Stimulated activated memory B cell treated with anti-CD40 and anti-IgM and Interleukin-4, amounts not matched to agents 10 μg/mL and 1 μg/mL and 100 μg/mL, for 72 hours (primary cell): ENCODE measurements at regions not wholly inside any gene's neighbourhood (a gene's known extent, or its start where the extent isn't known, plus 50 kb on each side); places are given as distances from the start of the nearest gene placed in this dataset.

Source experiments
- ATAC-seq: fragments of 150-1000 bp; cut with Tn5 transposase; 2 replicates; pipeline ENCODE4 v1.10.0; 2021
- H3K27ac Mint-ChIP-seq: one replicate; pipeline ENCODE4 v1.8.0; 2022; ENCODE audit warnings: mild to moderate bottlenecking, mixed read lengths
- H3K27me3 Mint-ChIP-seq: one replicate; pipeline ENCODE4 v1.8.0; 2022; ENCODE audit warnings: mixed read lengths
- H3K36me3 Mint-ChIP-seq: one replicate; pipeline ENCODE4 v1.8.0; 2022; ENCODE audit warnings: mixed read lengths
- H3K4me1 Mint-ChIP-seq: one replicate; pipeline ENCODE4 v1.8.0; 2022; ENCODE audit warnings: mixed read lengths
- H3K4me3 Mint-ChIP-seq: one replicate; pipeline ENCODE4 v1.8.0; 2022; ENCODE audit warnings: mild to moderate bottlenecking, moderate library complexity, mixed read lengths
- H3K9me3 Mint-ChIP-seq: one replicate; pipeline ENCODE4 v1.8.0; 2022; ENCODE audit warnings: mixed read lengths

- ATAC-seq, result no peak
- no peaks in the 10 kb centered on the region for H3K4me1 Mint-ChIP-seq
- H3K9me3 Mint-ChIP-seq, result no peaks in the 10 kb centered on the region
- no peaks in the 10 kb centered on the region for H3K36me3 Mint-ChIP-seq
- H3K4me3 Mint-ChIP-seq, result no peak overlapping the region
- no peaks in the 10 kb centered on the region for H3K27me3 Mint-ChIP-seq
- H3K27ac Mint-ChIP-seq, result no peak overlapping the region
Measured at GRCh38 chr3:28743831-28744230, 395.2 kb upstream of the AZI2 start.

GRCh38 chr3:28745436-28745835 lies 396.8 kb upstream of the AZI2 start:
- Mint-ChIP-seq H3K36me3 (no peaks in the 10 kb centered on the region), H3K4me1 (no peaks in the 10 kb centered on the region), H3K27me3 (no peaks in the 10 kb centered on the region), H3K9me3 (peaks cover 4% of the 10 kb centered on the region), H3K4me3 (no peak overlapping the region), H3K27ac (no peak overlapping the region)
- ATAC-seq, result no peak

- H3K27me3 Mint-ChIP-seq, result no peaks in the 10 kb centered on the region
- no peak overlapping the region for H3K27ac Mint-ChIP-seq
- H3K4me1 Mint-ChIP-seq, result no peaks in the 10 kb centered on the region
- no peak for ATAC-seq
- no peak overlapping the region for H3K4me3 Mint-ChIP-seq
- H3K9me3 Mint-ChIP-seq, result peaks cover 8% of the 10 kb centered on the region
- no peaks in the 10 kb centered on the region for H3K36me3 Mint-ChIP-seq
Measured at GRCh38 chr3:28745916-28746617, 397.4 kb upstream of the AZI2 start.

- Mint-ChIP-seq H3K36me3 (no peaks in the 10 kb centered on the region), H3K4me3 (no peak overlapping the region), H3K27me3 (no peaks in the 10 kb centered on the region), H3K4me1 (no peaks in the 10 kb centered on the region), H3K9me3 (peaks cover 9% of the 10 kb centered on the region), H3K27ac (no peak overlapping the region)
- no peak for ATAC-seq
Measured at GRCh38 chr3:28746990-28747389, 398.4 kb upstream of the AZI2 start.

GRCh38 chr3:28751864-28752263 lies 403.2 kb upstream of the AZI2 start:
- no peak for ATAC-seq
- H3K4me1 Mint-ChIP-seq, result no peaks in the 10 kb centered on the region
- H3K27me3 Mint-ChIP-seq, result no peaks in the 10 kb centered on the region
- H3K36me3 Mint-ChIP-seq, result no peaks in the 10 kb centered on the region
- H3K4me3 Mint-ChIP-seq, result no peak overlapping the region
- H3K27ac Mint-ChIP-seq, result no peak overlapping the region
- peaks cover 9% of the 10 kb centered on the region for H3K9me3 Mint-ChIP-seq

GRCh38 chr3:28752290-28752689 lies 403.7 kb upstream of the AZI2 start:
- Mint-ChIP-seq H3K9me3 (peaks cover 9% of the 10 kb centered on the region), H3K4me1 (no peaks in the 10 kb centered on the region), H3K27me3 (no peaks in the 10 kb centered on the region), H3K27ac (no peak overlapping the region), H3K36me3 (no peaks in the 10 kb centered on the region), H3K4me3 (no peak overlapping the region)
- ATAC-seq, result no peak

GRCh38 chr3:28756056-28756455 lies 407.4 kb upstream of the AZI2 start:
- Mint-ChIP-seq H3K4me3 (no peak overlapping the region), H3K36me3 (no peaks in the 10 kb centered on the region), H3K27me3 (no peaks in the 10 kb centered on the region), H3K27ac (no peak overlapping the region), H3K9me3 (peaks cover under 1% of the 10 kb centered on the region), H3K4me1 (no peaks in the 10 kb centered on the region)
- no peak for ATAC-seq

- no peak overlapping the region for H3K4me3 Mint-ChIP-seq
- no peaks in the 10 kb centered on the region for H3K36me3 Mint-ChIP-seq
- H3K4me1 Mint-ChIP-seq, result no peaks in the 10 kb centered on the region
- no peak for ATAC-seq
- H3K27me3 Mint-ChIP-seq, result no peaks in the 10 kb centered on the region
- H3K27ac Mint-ChIP-seq, result no peak overlapping the region
- no peaks in the 10 kb centered on the region for H3K9me3 Mint-ChIP-seq
Measured at GRCh38 chr3:28758115-28758514, 409.5 kb upstream of the AZI2 start.

GRCh38 chr3:28761375-28761774 lies 412.8 kb upstream of the AZI2 start:
- Mint-ChIP-seq H3K4me1 (no peaks in the 10 kb centered on the region), H3K27ac (no peak overlapping the region), H3K27me3 (no peaks in the 10 kb centered on the region), H3K9me3 (no peaks in the 10 kb centered on the region), H3K4me3 (no peak overlapping the region), H3K36me3 (no peaks in the 10 kb centered on the region)
- ATAC-seq, result no peak

- Mint-ChIP-seq H3K4me1 (no peaks in the 10 kb centered on the region), H3K27ac (no peak overlapping the region), H3K36me3 (no peaks in the 10 kb centered on the region), H3K27me3 (no peaks in the 10 kb centered on the region), H3K9me3 (peaks cover 7% of the 10 kb centered on the region), H3K4me3 (no peak overlapping the region)
- no peak for ATAC-seq
Measured at GRCh38 chr3:28765194-28765593, 416.6 kb upstream of the AZI2 start.

GRCh38 chr3:28768439-28768838 lies 419.8 kb upstream of the AZI2 start:
- H3K4me1 Mint-ChIP-seq, result no peaks in the 10 kb centered on the region
- ATAC-seq, result no peak
- H3K27ac Mint-ChIP-seq, result no peak overlapping the region
- H3K9me3 Mint-ChIP-seq, result peaks cover 19% of the 10 kb centered on the region
- no peaks in the 10 kb centered on the region for H3K27me3 Mint-ChIP-seq
- no peak overlapping the region for H3K4me3 Mint-ChIP-seq
- H3K36me3 Mint-ChIP-seq, result no peaks in the 10 kb centered on the region

- Mint-ChIP-seq H3K27ac (no peak overlapping the region), H3K9me3 (peaks cover 3% of the 10 kb centered on the region), H3K36me3 (no peaks in the 10 kb centered on the region), H3K27me3 (no peaks in the 10 kb centered on the region), H3K4me3 (no peak overlapping the region), H3K4me1 (no peaks in the 10 kb centered on the region)
- no peak for ATAC-seq
Measured at GRCh38 chr3:28777806-28778475, 429.3 kb upstream of the AZI2 start.

- H3K9me3 Mint-ChIP-seq, result peaks cover 3% of the 10 kb centered on the region
- no peak overlapping the region for H3K27ac Mint-ChIP-seq
- H3K27me3 Mint-ChIP-seq, result no peaks in the 10 kb centered on the region
- H3K36me3 Mint-ChIP-seq, result no peaks in the 10 kb centered on the region
- no peaks in the 10 kb centered on the region for H3K4me1 Mint-ChIP-seq
- no peak overlapping the region for H3K4me3 Mint-ChIP-seq
- no peak for ATAC-seq
Measured at GRCh38 chr3:28780480-28780879, 431.9 kb upstream of the AZI2 start.

- no peaks in the 10 kb centered on the region for H3K4me1 Mint-ChIP-seq
Measured at GRCh38 chr3:28781053-28781452, 432.4 kb upstream of the AZI2 start.

GRCh38 chr3:28786446-28786845 lies 437.8 kb upstream of the AZI2 start:
- H3K9me3 Mint-ChIP-seq, result no peaks in the 10 kb centered on the region
- H3K36me3 Mint-ChIP-seq, result no peaks in the 10 kb centered on the region
- no peak overlapping the region for H3K4me3 Mint-ChIP-seq
- no peak overlapping the region for H3K27ac Mint-ChIP-seq
- H3K4me1 Mint-ChIP-seq, result no peaks in the 10 kb centered on the region
- ATAC-seq, result no peak
- H3K27me3 Mint-ChIP-seq, result no peaks in the 10 kb centered on the region

More at GRCh38 chr3:28781053-28781452, 432.4 kb upstream of the AZI2 start:
- Mint-ChIP-seq H3K9me3 (peaks cover 3% of the 10 kb centered on the region), H3K27ac (no peak overlapping the region), H3K4me3 (no peak overlapping the region), H3K27me3 (no peaks in the 10 kb centered on the region), H3K36me3 (no peaks in the 10 kb centered on the region)
- no peak for ATAC-seq

- no peak overlapping the region for H3K27ac Mint-ChIP-seq
- no peaks in the 10 kb centered on the region for H3K36me3 Mint-ChIP-seq
- H3K9me3 Mint-ChIP-seq, result no peaks in the 10 kb centered on the region
- H3K4me1 Mint-ChIP-seq, result no peaks in the 10 kb centered on the region
- no peak overlapping the region for H3K4me3 Mint-ChIP-seq
- ATAC-seq, result no peak
- no peaks in the 10 kb centered on the region for H3K27me3 Mint-ChIP-seq
Measured at GRCh38 chr3:28788571-28788970, 439.9 kb upstream of the AZI2 start.
